Fibroblast of lung (primary cell): ENCODE measurements at regions not wholly inside any gene's neighbourhood (a gene's known extent, or its start where the extent isn't known, plus 50 kb on each side); places are given as distances from the start of the nearest gene placed in this dataset.
A peak's percentile ranks its signal among the peaks of the same experiment; 100 is the strongest.

Experiments
- DNase-seq, 2 donors: peaks; one replicate each; pipeline versions ENCODE4 v3.0.0 to v3.0.0-alpha.2; 2010; ENCODE audit warnings: low read depth in 2 of 2
- H2AFZ ChIP-seq: 2 replicates; pipeline ENCODE4 v1.5.1; 2012; ENCODE audit warnings: low read length, control low read depth, inconsistent platforms
- H3K27ac ChIP-seq: 2 replicates; pipeline ENCODE4 v1.5.1; 2011; ENCODE audit warnings: low read length, control low read depth; ENCODE audit not compliant: insufficient read depth
- H3K27me3 ChIP-seq: 2 replicates; pipeline ENCODE4 v1.5.1; 2011; ENCODE audit warnings: mild to moderate bottlenecking, low read length; ENCODE audit not compliant: control insufficient read depth, insufficient read depth
- H3K36me3 ChIP-seq: 2 replicates; pipeline ENCODE4 v1.5.1; 2011; ENCODE audit warnings: low read length; ENCODE audit not compliant: control insufficient read depth, insufficient read depth
- H3K4me1 ChIP-seq: 2 replicates; pipeline ENCODE4 v1.5.1; 2011; ENCODE audit warnings: low read length; ENCODE audit not compliant: control insufficient read depth, insufficient read depth; ENCODE audit errors: extremely low read depth
- H3K4me2 ChIP-seq: 2 replicates; pipeline ENCODE4 v1.5.1; 2011; ENCODE audit warnings: low read length, control low read depth; ENCODE audit not compliant: insufficient read depth; ENCODE audit errors: extremely low read depth
- H3K4me3 ChIP-seq, 4 experiments: fragments of 200-600 bp in 1 of 4; sonication (generic) in 1 of 4; replicated peaks in 1 of 4; 2 replicates each; pipeline ENCODE4 v1.5.1; 2011 to 2016; ENCODE audit warnings: low read length in 4 of 4, low read depth in 3 of 4, mild to moderate bottlenecking in 3 of 4, control low read depth in 2 of 4, inconsistent platforms in 1 of 4, mixed read lengths in 1 of 4; ENCODE audit not compliant: insufficient read depth in 1 of 4; ENCODE audit errors: control extremely low read depth in 1 of 4
- H3K79me2 ChIP-seq: 2 replicates; pipeline ENCODE4 v1.5.1; 2012; ENCODE audit warnings: mild to moderate bottlenecking, low read length, inconsistent platforms; ENCODE audit not compliant: control insufficient read depth, insufficient read depth
- H3K9ac ChIP-seq: 2 replicates; pipeline ENCODE4 v1.5.1; 2011; ENCODE audit warnings: mild to moderate bottlenecking, low read length, control low read depth; ENCODE audit not compliant: insufficient read depth
- H3K9me3 ChIP-seq: 2 replicates; pipeline ENCODE4 v1.5.1; 2012; ENCODE audit warnings: low read depth, low read length; ENCODE audit not compliant: control insufficient read depth, insufficient read depth
- H4K20me1 ChIP-seq: 2 replicates; pipeline ENCODE4 v1.5.1; 2011; ENCODE audit warnings: low read length; ENCODE audit not compliant: control insufficient read depth, insufficient read depth; ENCODE audit errors: extremely low read depth
- CTCF ChIP-seq, 2 donors: IDR thresholded peaks in 1 of 2; conservative IDR thresholded peaks in 1 of 2; 1 replicate in 1 of 2; 2 replicates in 1 of 2; pipeline ENCODE4 v1.5.1; 2011 to 2012; ENCODE audit warnings: low read length in 2 of 2, control low read depth in 1 of 2, inconsistent platforms in 1 of 2, low read depth in 1 of 2, mild to moderate bottlenecking in 1 of 2
- EZH2 ChIP-seq: IDR thresholded peaks from 2 replicates; pipeline ENCODE4 v1.5.1; 2012; ENCODE audit warnings: low read length, control low read depth, mild to moderate bottlenecking; ENCODE audit errors: missing control alignments

DNA sequence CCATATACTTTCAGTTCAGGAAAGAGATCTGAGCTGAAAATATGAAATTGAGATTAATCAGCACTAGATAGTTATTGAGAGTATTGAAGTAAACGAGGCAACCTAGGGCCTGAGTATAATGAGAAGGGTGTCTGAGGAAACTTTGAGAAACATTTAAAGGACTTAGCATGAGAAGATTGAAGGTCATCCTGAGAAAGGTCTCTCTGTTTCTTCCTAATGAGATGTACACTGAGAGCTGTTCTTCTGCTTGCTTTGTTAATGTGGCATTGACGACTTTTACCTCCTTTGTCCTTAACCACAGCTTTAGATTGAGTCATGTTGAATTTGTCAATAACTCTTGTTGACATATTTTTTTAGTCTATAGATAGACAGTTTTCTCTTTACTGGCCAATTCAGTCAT is 145.1 kb upstream of the ACTBL2 start:
- Histone ChIP-seq H3K27me3 (no peaks in the 10 kb centered on the region), H3K4me3 (no peak overlapping the region), H3K36me3 (no peaks in the 10 kb centered on the region), H2AFZ (no peak overlapping the region), H3K4me1 (no peaks in the 10 kb centered on the region), H3K79me2 (no peaks in the 10 kb centered on the region), H3K27ac (no peak overlapping the region), H3K9ac (no peak overlapping the region), H4K20me1 (no peaks in the 10 kb centered on the region), H3K4me2 (no peak overlapping the region), H3K9me3 (no peaks in the 10 kb centered on the region)
- no peak for DNase-seq
- TF ChIP-seq CTCF (conservative IDR thresholded peaks at IDR 0.05 in 1 of 2, IDR thresholded peaks at IDR 0.05 in 1 of 2; ENCODE audit: low read depth in 1 of 2, low read length in 2 of 2) (no peak), EZH2 (no peak)

- H3K4me2 ChIP-seq: no peak overlapping the region
- H2AFZ ChIP-seq: no peak overlapping the region
- no peaks in the 10 kb centered on the region for H4K20me1 ChIP-seq
- no peaks in the 10 kb centered on the region for H3K4me1 ChIP-seq
- no peak for TF ChIP-seq EZH2
- TF ChIP-seq CTCF (conservative IDR thresholded peaks at IDR 0.05 in 1 of 2, IDR thresholded peaks at IDR 0.05 in 1 of 2; ENCODE audit: low read depth in 1 of 2, low read length in 2 of 2): no peak
- DNase-seq: peak; percentile 6
- no peaks in the 10 kb centered on the region for H3K27me3 ChIP-seq
- H3K79me2 ChIP-seq: no peaks in the 10 kb centered on the region
- H3K4me3 ChIP-seq: no peak overlapping the region
- no peaks in the 10 kb centered on the region for H3K9me3 ChIP-seq
- H3K9ac ChIP-seq: no peak overlapping the region
- H3K36me3 ChIP-seq: no peaks in the 10 kb centered on the region
- no peak overlapping the region for H3K27ac ChIP-seq
Observed at GRCh38 chr5:57626703-57627102, 144.1 kb upstream of the ACTBL2 start.

GRCh38 chr5:57621624-57622023 is 139.0 kb upstream of the ACTBL2 start:
- H3K27me3 ChIP-seq: no peaks in the 10 kb centered on the region
- no peak for DNase-seq
- H3K9me3 ChIP-seq: no peaks in the 10 kb centered on the region
- no peak overlapping the region for H2AFZ ChIP-seq
- H3K36me3 ChIP-seq: no peaks in the 10 kb centered on the region
- H4K20me1 ChIP-seq: no peaks in the 10 kb centered on the region
- no peak overlapping the region for H3K4me2 ChIP-seq
- no peak overlapping the region for H3K27ac ChIP-seq
- no peak for TF ChIP-seq EZH2
- no peak for TF ChIP-seq CTCF (conservative IDR thresholded peaks at IDR 0.05 in 1 of 2, IDR thresholded peaks at IDR 0.05 in 1 of 2; ENCODE audit: low read depth in 1 of 2, low read length in 2 of 2)
- no peaks in the 10 kb centered on the region for H3K79me2 ChIP-seq
- no peak overlapping the region for H3K9ac ChIP-seq
- no peak overlapping the region for H3K4me3 ChIP-seq
- no peaks in the 10 kb centered on the region for H3K4me1 ChIP-seq
